Vagina (tissue), 2 donors: ENCODE measurements at regions not wholly inside any gene's neighbourhood (a gene's known extent, or its start where the extent isn't known, plus 50 kb on each side); places are given as distances from the start of the nearest gene placed in this dataset.

ENCODE experiments used
- DNase-seq, 2 donors: peaks; one replicate each; pipeline ENCODE4 v3.0.0-alpha.2; 2017; ENCODE audit errors: extremely low spot score in 2 of 2
- H3K27ac ChIP-seq: fragments of 200-600 bp; sonication (generic); one replicate; pipeline ENCODE4 v1.5.1; 2019
- H3K27me3 ChIP-seq: fragments of 200-600 bp; sonication (generic); one replicate; pipeline ENCODE4 v1.5.1; 2019
- H3K36me3 ChIP-seq, 2 donors: fragments of 200-600 bp; sonication (generic); one replicate each; pipeline ENCODE4 v1.5.1; 2017 to 2019
- H3K4me1 ChIP-seq: fragments of 200-600 bp; sonication (generic); one replicate; pipeline ENCODE4 v1.5.1; 2019
- H3K4me3 ChIP-seq, 2 donors: fragments of 200-600 bp; sonication (generic); 1 replicate in 1 of 2; 2 replicates in 1 of 2; pipeline ENCODE4 v1.5.1; 2016 to 2019
- H3K9me3 ChIP-seq: fragments of 200-600 bp; sonication (generic); one replicate; pipeline ENCODE4 v1.5.1; 2019
- POLR2A ChIP-seq, 2 donors: fragments of 450-650 bp; IDR thresholded peaks; one replicate each; pipeline ENCODE4 v1.6.1; 2017; ENCODE audit warnings: antibody characterized with exemption in 2 of 2, mild to moderate bottlenecking in 2 of 2, moderate library complexity in 2 of 2
- POLR2AphosphoS5 ChIP-seq, 2 donors: sonication (generic); formaldehyde crosslinking; IDR thresholded peaks; one replicate each; pipeline ENCODE4 v1.9.0; 2017; ENCODE audit warnings: antibody characterized with exemption in 2 of 2, mild to moderate bottlenecking in 2 of 2, low read depth in 1 of 2; ENCODE audit not compliant: insufficient read depth in 1 of 2
- intact Hi-C: fragments of 100-400 bp; cut with DNase I; formaldehyde crosslinking; loops from one replicate; pipeline ENCODE4 v1.15.1; 2023
- TF ChIP-seq, protein P1 (sequence below), 3 experiments: fragments of 450-650 bp in 2 of 3; fragments of 200-600 bp in 1 of 3; sonication (generic) in 1 of 3; IDR thresholded peaks; one replicate each; pipeline ENCODE4 v1.5.1; 2017 to 2019; ENCODE audit warnings: antibody characterized with exemption in 3 of 3, mild to moderate bottlenecking in 2 of 3, moderate library complexity in 2 of 3

DNA sequence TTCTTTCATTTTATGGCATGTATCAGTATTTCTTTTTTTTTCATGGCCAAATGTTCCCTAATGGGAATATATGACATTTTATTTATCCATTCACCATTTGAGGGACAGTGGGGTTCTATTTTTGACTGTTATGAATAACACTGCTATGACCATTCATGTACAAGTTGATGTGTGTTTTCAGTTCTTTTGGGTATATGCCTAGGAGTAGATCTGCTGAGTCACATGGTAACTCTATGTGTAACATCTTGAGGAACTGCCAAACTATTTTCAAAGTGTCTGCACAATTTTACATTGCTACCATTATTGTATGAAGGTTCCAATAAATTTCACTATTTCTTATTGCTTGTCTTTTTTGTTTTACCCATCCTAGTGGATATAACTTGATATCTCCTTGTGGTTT is 223.0 kb downstream of the TANC2 start:
- TF ChIP-seq POLR2A (IDR thresholded peaks at IDR 0.05), result no peak
- no peak for DNase-seq
- intact Hi-C loops, result no loop called here
- no peaks in the 10 kb centered on the region for H3K9me3 ChIP-seq
- H3K27ac ChIP-seq, result no peak overlapping the region
- H3K4me3 ChIP-seq, result no peak overlapping the region
- H3K4me1 ChIP-seq, result no peaks in the 10 kb centered on the region
- no peaks in the 10 kb centered on the region for H3K36me3 ChIP-seq
- H3K27me3 ChIP-seq, result no peaks in the 10 kb centered on the region

DNA sequence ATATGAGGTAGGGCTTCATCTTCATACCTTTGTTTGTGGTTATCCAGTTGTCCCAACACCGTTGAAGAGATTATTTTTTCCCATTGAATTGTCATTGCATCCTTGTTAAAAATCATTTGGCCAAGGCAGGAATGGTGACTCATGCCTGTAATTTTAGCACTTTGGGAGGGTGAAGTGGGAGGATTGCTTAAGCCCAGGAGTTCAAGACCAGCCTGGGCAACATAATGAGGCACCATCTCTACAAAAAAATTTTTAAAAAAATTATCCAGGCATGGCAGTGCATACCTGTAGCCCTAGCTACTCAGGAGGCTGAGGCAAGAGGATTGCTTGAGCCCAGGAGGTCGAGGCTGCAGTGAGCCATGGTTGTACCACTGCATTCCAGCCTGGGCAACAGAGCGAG is 223.9 kb downstream of the TANC2 start:
- H3K27ac ChIP-seq, result no peak overlapping the region
- intact Hi-C loops, result no loop called here
- no peak for DNase-seq
- no peaks in the 10 kb centered on the region for H3K36me3 ChIP-seq
- H3K27me3 ChIP-seq, result no peaks in the 10 kb centered on the region
- no peaks in the 10 kb centered on the region for H3K9me3 ChIP-seq
- H3K4me3 ChIP-seq, result no peak overlapping the region
- TF ChIP-seq POLR2AphosphoS5 (IDR thresholded peaks at IDR 0.05; ENCODE audit: insufficient read depth in 1 of 2, low read depth in 1 of 2) (no peak), POLR2A (IDR thresholded peaks at IDR 0.05) (no peak)
- TF ChIP-seq, protein P1, sequence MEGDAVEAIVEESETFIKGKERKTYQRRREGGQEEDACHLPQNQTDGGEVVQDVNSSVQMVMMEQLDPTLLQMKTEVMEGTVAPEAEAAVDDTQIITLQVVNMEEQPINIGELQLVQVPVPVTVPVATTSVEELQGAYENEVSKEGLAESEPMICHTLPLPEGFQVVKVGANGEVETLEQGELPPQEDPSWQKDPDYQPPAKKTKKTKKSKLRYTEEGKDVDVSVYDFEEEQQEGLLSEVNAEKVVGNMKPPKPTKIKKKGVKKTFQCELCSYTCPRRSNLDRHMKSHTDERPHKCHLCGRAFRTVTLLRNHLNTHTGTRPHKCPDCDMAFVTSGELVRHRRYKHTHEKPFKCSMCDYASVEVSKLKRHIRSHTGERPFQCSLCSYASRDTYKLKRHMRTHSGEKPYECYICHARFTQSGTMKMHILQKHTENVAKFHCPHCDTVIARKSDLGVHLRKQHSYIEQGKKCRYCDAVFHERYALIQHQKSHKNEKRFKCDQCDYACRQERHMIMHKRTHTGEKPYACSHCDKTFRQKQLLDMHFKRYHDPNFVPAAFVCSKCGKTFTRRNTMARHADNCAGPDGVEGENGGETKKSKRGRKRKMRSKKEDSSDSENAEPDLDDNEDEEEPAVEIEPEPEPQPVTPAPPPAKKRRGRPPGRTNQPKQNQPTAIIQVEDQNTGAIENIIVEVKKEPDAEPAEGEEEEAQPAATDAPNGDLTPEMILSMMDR (IDR thresholded peaks at IDR 0.05), result no peak
- H3K4me1 ChIP-seq, result no peaks in the 10 kb centered on the region

GRCh38 chr17:63190821-63191370 is 224.9 kb downstream of the TANC2 start:
- H3K9me3 ChIP-seq, result no peaks in the 10 kb centered on the region
- no peak overlapping the region for H3K27ac ChIP-seq
- no peak overlapping the region for H3K4me3 ChIP-seq
- H3K27me3 ChIP-seq, result no peaks in the 10 kb centered on the region
- no peaks in the 10 kb centered on the region for H3K4me1 ChIP-seq
- DNase-seq, result no peak
- TF ChIP-seq POLR2A (IDR thresholded peaks at IDR 0.05), result no peak
- no peak for TF ChIP-seq POLR2AphosphoS5 (IDR thresholded peaks at IDR 0.05; ENCODE audit: insufficient read depth in 1 of 2, low read depth in 1 of 2)
- TF ChIP-seq, protein P1 (IDR thresholded peaks at IDR 0.05), result no peak
- no peaks in the 10 kb centered on the region for H3K36me3 ChIP-seq
- intact Hi-C loops, result no loop called here

DNA sequence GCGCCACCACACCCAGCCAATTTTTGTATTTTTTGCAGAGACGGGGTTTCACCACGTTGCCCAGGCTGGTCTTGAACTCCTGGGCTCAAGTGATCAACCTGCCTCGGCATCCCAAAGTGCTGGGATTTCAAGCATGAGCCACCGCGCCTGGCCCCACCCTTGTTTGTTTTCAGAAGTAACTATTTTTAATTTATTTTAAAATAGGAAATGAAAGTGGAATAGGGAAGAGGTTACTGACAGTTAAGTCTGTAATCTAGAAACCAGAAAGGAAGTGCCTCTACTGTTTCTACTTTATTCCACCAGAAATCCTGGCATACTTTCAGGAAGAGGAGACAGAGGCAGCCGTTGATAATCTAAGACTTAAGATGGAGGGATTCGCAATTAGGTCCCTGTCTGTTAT is 225.6 kb downstream of the TANC2 start:
- no peaks in the 10 kb centered on the region for H3K9me3 ChIP-seq
- intact Hi-C loops, result no loop called here
- DNase-seq, result no peak
- H3K4me3 ChIP-seq, result no peak overlapping the region
- no peaks in the 10 kb centered on the region for H3K36me3 ChIP-seq
- H3K27ac ChIP-seq, result no peak overlapping the region
- no peaks in the 10 kb centered on the region for H3K4me1 ChIP-seq
- no peaks in the 10 kb centered on the region for H3K27me3 ChIP-seq
- TF ChIP-seq POLR2AphosphoS5 (IDR thresholded peaks at IDR 0.05; ENCODE audit: insufficient read depth in 1 of 2, low read depth in 1 of 2), result no peak
- TF ChIP-seq, protein P1 (IDR thresholded peaks at IDR 0.05), result no peak
- no peak for TF ChIP-seq POLR2A (IDR thresholded peaks at IDR 0.05)

GRCh38 chr17:63193827-63194226 is 227.8 kb downstream of the TANC2 start:
- intact Hi-C loops, result no loop called here
- TF ChIP-seq, protein P1 (IDR thresholded peaks at IDR 0.05), result no peak
- no peak for TF ChIP-seq POLR2AphosphoS5 (IDR thresholded peaks at IDR 0.05; ENCODE audit: insufficient read depth in 1 of 2, low read depth in 1 of 2)
- TF ChIP-seq POLR2A (IDR thresholded peaks at IDR 0.05), result no peak
- no peak for DNase-seq
- H3K36me3 ChIP-seq, result no peaks in the 10 kb centered on the region
- H3K4me3 ChIP-seq, result no peak overlapping the region
- H3K9me3 ChIP-seq, result no peaks in the 10 kb centered on the region
- H3K27me3 ChIP-seq, result no peaks in the 10 kb centered on the region
- no peaks in the 10 kb centered on the region for H3K4me1 ChIP-seq
- no peak overlapping the region for H3K27ac ChIP-seq
